Gastrocnemius medialis (tissue), 4 donors: ENCODE measurements at regions not wholly inside any gene's neighbourhood (a gene's known extent, or its start where the extent isn't known, plus 50 kb on each side); places are given as distances from the start of the nearest gene placed in this dataset.

Experiments used
- ATAC-seq, 2 donors: fragments of 150-250 bp; one replicate each; pipeline ENCODE4 v1.9.1; 2016
- DNase-seq, 2 donors: peaks; one replicate each; pipeline ENCODE4 v3.0.0-alpha.2; 2019
- H3K27ac ChIP-seq, 4 donors: fragments of 200-600 bp; sonication (generic); 1 replicate in 1 of 4; 2 replicates in 3 of 4; pipeline ENCODE4 v1.5.1; 2016 to 2018; ENCODE audit warnings: mild to moderate bottlenecking in 2 of 4, moderate library complexity in 1 of 4
- H3K27me3 ChIP-seq, 3 donors: fragments of 200-600 bp; sonication (generic) in 2 of 3; 1 replicate in 1 of 3; 2 replicates in 2 of 3; pipeline versions ENCODE4 v1.5.1 to v1.6.0; 2016 to 2019; ENCODE audit warnings: mild to moderate bottlenecking in 1 of 3, moderate library complexity in 1 of 3
- H3K36me3 ChIP-seq, 2 donors: fragments of 200-600 bp; sonication (generic) in 1 of 2; one replicate each; pipeline ENCODE4 v1.5.1; 2017 to 2018
- H3K4me1 ChIP-seq, 2 donors: fragments of 200-600 bp; sonication (generic) in 1 of 2; one replicate each; pipeline ENCODE4 v1.5.1; 2016 to 2017; ENCODE audit warnings: mild to moderate bottlenecking in 2 of 2
- H3K4me3 ChIP-seq, 4 donors: fragments of 200-600 bp; sonication (generic) in 3 of 4; 1 replicate in 1 of 4; 2 replicates in 3 of 4; pipeline ENCODE4 v1.5.1; 2016 to 2019; ENCODE audit warnings: mild to moderate bottlenecking in 2 of 4
- H3K9me3 ChIP-seq, 3 donors: fragments of 200-600 bp; sonication (generic) in 2 of 3; 1 replicate in 1 of 3; 2 replicates in 2 of 3; pipeline ENCODE4 v1.5.1; 2016 to 2019
- CTCF ChIP-seq, 5 experiments: fragments of 450-650 bp in 3 of 5; fragments of 200-600 bp in 2 of 5; sonication (generic) in 2 of 5; IDR thresholded peaks in 4 of 5; conservative IDR thresholded peaks in 1 of 5; 1 replicate in 4 of 5; 2 replicates in 1 of 5; pipeline ENCODE4 v1.5.1; 2016 to 2019; ENCODE audit warnings: antibody characterized with exemption in 5 of 5, mild to moderate bottlenecking in 3 of 5, moderate library complexity in 3 of 5
- POLR2A ChIP-seq, 2 donors: fragments of 450-650 bp; IDR thresholded peaks; one replicate each; pipeline ENCODE4 v1.6.1; 2017; ENCODE audit warnings: antibody characterized with exemption in 2 of 2, mild to moderate bottlenecking in 2 of 2, moderate library complexity in 2 of 2
- in situ Hi-C, 4 donors: fragments of 200-750 bp; cut with MboI; loops; one replicate each; pipeline versions ENCODE4 v1.15.0 to v1.8.0; 2017; ENCODE audit warnings: low sequenced_read_pairs in 4 of 4
- intact Hi-C: fragments of 100-400 bp; cut with DNase I; formaldehyde crosslinking; loops from one replicate; pipeline ENCODE4 v1.15.1; 2023; ENCODE audit warnings: low total_unique reads

GRCh38 chr13:97548138-97548537, 114.2 kb downstream of the RAP2A start:
- in situ Hi-C loops (no loop called here), intact Hi-C loops (no loop called here)
- no peaks in the 10 kb centered on the region for H3K9me3 ChIP-seq
- no peak overlapping the region for H3K27ac ChIP-seq
- no peak overlapping the region for H3K4me3 ChIP-seq
- ATAC-seq, result no peak
- H3K36me3 ChIP-seq, result no peaks in the 10 kb centered on the region
- TF ChIP-seq CTCF (IDR thresholded peaks at IDR 0.05 in 4 of 5, conservative IDR thresholded peaks at IDR 0.05 in 1 of 5) (no peak), POLR2A (IDR thresholded peaks at IDR 0.05) (no peak)
- no peaks in the 10 kb centered on the region for H3K4me1 ChIP-seq
- no peaks in the 10 kb centered on the region for H3K27me3 ChIP-seq
- DNase-seq, result no peak

- in situ Hi-C loops (no loop called here), intact Hi-C loops (no loop called here)
- TF ChIP-seq POLR2A (IDR thresholded peaks at IDR 0.05) (no peak), CTCF (IDR thresholded peaks at IDR 0.05 in 4 of 5, conservative IDR thresholded peaks at IDR 0.05 in 1 of 5) (no peak)
- Histone ChIP-seq H3K4me1 (no peaks in the 10 kb centered on the region), H3K27ac (no peak overlapping the region), H3K4me3 (no peak overlapping the region), H3K9me3 (no peaks in the 10 kb centered on the region), H3K36me3 (no peaks in the 10 kb centered on the region), H3K27me3 (no peaks in the 10 kb centered on the region)
- DNase-seq (no peak), ATAC-seq (no peak)
These were observed 114.7 kb downstream of the RAP2A start for GRCh38 chr13:97548711-97549110.

- no peaks in the 10 kb centered on the region for H3K27me3 ChIP-seq
- TF ChIP-seq POLR2A (IDR thresholded peaks at IDR 0.05), result no peak
- TF ChIP-seq CTCF (IDR thresholded peaks at IDR 0.05 in 4 of 5, conservative IDR thresholded peaks at IDR 0.05 in 1 of 5), result no peak
- ATAC-seq (no peak), DNase-seq (no peak)
- no peaks in the 10 kb centered on the region for H3K9me3 ChIP-seq
- no peak overlapping the region for H3K4me3 ChIP-seq
- H3K36me3 ChIP-seq, result no peaks in the 10 kb centered on the region
- no peak overlapping the region for H3K27ac ChIP-seq
- H3K4me1 ChIP-seq, result no peaks in the 10 kb centered on the region
- intact Hi-C loops, result no loop called here
- in situ Hi-C loops, result no loop called here
These were observed 115.2 kb downstream of the RAP2A start for GRCh38 chr13:97549201-97549600.

GRCh38 chr13:97554496-97554895, 120.5 kb downstream of the RAP2A start:
- no peak overlapping the region for H3K27ac ChIP-seq
- in situ Hi-C loops (no loop called here), intact Hi-C loops (no loop called here)
- no peaks in the 10 kb centered on the region for H3K36me3 ChIP-seq
- no peaks in the 10 kb centered on the region for H3K27me3 ChIP-seq
- TF ChIP-seq POLR2A (IDR thresholded peaks at IDR 0.05) (no peak), CTCF (IDR thresholded peaks at IDR 0.05 in 4 of 5, conservative IDR thresholded peaks at IDR 0.05 in 1 of 5) (no peak)
- H3K4me1 ChIP-seq, result no peaks in the 10 kb centered on the region
- ATAC-seq (no peak), DNase-seq (no peak)
- H3K4me3 ChIP-seq, result no peak overlapping the region
- H3K9me3 ChIP-seq, result no peaks in the 10 kb centered on the region

GRCh38 chr13:97555034-97555433, 121.1 kb downstream of the RAP2A start:
- TF ChIP-seq CTCF (IDR thresholded peaks at IDR 0.05 in 4 of 5, conservative IDR thresholded peaks at IDR 0.05 in 1 of 5) (no peak), POLR2A (IDR thresholded peaks at IDR 0.05) (no peak)
- intact Hi-C loops, result no loop called here
- ATAC-seq, result no peak
- H3K4me3 ChIP-seq, result no peak overlapping the region
- in situ Hi-C loops, result no loop called here
- H3K36me3 ChIP-seq, result no peaks in the 10 kb centered on the region
- no peaks in the 10 kb centered on the region for H3K4me1 ChIP-seq
- H3K9me3 ChIP-seq, result no peaks in the 10 kb centered on the region
- no peaks in the 10 kb centered on the region for H3K27me3 ChIP-seq
- no peak for DNase-seq
- H3K27ac ChIP-seq, result no peak overlapping the region
